GM19455 (cell line): ENCODE measurements at regions not wholly inside any gene's neighbourhood (a gene's known extent, or its start where the extent isn't known, plus 50 kb on each side); places are given as distances from the start of the nearest gene placed in this dataset.
"Not testable (repeated sequence)": the region's sequence is repeated elsewhere in the genome, so short reads cannot be mapped to it uniquely, and the experiment has no call there.

Experiments used
- ATAC-seq: cut with Tn5 transposase; IDR thresholded peaks from one replicate; pipeline ENCODE4 v1.9.1; 2021; ENCODE audit not compliant: unreplicated experiment

DNA sequence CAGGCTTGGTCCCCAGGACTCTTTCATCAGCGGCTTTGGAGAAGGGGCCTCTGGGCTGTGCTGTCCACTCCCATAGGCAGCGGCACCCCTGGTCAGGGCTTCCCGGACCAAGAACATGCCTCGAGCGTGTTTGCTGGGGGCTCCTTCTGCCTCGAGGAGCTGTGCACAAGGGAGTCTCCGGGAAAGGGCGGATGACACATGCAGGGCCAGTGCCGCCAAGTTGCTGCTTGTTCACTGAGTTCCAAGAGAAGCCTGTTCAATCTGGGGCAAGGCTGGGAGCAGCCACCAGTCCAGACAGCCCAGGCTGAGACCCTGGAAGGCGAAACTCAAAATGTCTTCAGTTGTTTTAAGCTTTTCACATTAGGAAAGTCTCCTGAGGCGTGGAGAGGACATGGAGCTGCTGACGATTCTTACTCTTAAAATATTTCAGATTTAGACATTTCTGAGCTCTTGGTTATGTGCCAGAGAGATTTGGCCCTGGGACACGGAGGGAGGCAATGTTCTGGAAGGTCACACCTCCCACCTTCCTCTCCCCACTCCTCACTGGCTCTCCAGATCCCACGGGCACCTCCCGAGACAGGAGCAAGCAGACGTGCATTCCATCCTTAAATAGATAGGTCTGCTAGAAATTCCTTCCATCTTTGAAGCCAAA lies 84.5 kb upstream of the ZNF469 start:
- no peak for ATAC-seq

DNA sequence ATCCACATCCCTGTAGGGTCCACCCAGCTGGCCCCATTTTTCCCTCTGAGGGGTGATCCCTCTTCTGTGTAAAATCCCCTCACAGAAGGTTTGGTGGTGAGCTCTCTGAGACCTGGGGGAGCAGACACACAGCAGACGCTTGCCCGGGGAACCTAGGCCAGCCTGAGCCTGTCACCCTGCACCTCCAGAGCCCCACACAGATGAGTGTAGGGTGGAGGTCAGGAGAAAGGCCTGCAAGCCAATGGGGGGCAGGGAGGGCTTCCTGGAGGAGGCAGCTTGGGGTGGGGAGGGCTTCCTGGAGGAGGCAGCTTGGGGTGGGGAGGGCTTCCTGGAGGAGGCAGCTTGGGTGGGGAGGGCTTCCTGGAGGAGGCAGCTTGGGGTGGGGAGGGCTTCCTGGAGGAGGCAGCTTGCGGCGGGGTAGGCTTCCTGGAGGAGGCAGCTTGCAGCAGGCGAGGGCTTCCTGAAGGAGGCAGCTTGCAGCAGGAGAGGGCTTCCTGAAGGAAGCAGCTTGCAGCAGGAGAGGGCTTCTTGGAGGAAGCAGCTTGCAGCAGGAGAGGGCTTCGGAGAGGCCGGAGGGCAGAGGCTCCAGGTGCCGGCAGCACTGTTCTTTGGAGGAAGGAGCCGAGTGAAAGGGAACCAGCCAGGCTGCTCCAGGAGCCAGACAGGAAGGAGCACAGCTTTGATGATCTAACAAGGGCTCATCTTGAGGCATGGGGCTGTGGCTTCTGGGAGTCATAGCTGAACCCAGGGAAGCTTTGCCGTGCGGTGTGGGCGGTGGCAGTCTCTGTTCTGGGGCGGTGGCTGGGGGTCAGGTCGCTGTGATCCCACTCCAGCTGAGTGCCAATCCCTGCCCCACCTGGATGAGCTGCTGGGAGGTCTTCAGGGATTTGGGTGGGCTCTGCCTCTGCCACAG lies 83.7 kb upstream of the ZNF469 start:
- no peak for ATAC-seq

DNA sequence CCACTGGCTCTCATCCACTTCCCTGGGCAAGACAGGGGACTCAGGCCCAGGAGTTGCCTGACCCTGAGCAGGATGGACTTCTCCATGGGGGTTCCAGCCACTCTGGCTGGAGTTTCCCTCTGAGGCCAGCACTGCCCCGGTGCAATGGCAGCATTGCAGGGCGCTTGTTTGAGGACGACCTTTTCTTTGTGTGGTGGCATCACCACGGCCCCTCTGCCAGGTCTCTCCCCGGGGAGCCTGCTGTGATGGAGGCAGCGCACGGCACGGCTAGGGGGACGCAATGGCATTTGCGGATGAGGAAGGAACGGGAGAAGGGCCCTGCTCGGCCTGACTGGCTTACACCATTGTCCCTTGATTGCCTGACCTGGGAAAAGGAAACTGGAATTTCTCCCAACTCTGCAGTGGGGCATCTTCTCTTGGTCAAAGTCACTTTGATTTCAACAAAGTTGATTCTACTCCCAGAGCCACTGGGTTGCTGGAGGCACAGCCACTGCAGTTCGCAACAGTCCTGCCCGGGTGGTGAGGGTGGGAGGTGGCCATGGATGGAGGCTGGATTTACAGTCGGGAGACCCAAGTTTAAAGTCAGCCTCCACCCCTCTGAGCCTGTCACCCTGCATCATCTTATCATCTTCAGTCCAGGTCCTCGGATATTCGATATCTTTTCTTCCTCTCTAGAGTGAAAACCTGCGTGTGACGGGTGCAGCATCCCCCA lies 82.9 kb upstream of the ZNF469 start:
- no peak for ATAC-seq

DNA sequence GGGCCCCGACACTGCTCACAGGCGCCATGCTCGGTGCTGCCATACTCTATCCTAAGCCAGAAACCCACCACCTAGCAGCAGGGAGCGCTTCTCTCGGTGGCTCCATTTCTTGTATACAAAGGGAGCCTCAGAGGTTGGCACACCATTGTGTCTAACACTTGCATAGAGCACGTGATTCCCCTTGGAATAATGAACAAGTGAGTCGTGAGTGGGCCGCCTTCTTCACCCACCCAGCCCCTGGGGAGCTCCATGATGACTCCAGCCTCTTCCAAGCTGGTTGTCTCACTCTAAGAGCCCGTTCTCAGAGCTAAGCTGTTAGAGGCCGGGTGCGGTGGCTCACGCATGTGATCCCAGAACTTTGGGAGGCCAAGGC lies 82.3 kb upstream of the ZNF469 start:
- no peak for ATAC-seq

DNA sequence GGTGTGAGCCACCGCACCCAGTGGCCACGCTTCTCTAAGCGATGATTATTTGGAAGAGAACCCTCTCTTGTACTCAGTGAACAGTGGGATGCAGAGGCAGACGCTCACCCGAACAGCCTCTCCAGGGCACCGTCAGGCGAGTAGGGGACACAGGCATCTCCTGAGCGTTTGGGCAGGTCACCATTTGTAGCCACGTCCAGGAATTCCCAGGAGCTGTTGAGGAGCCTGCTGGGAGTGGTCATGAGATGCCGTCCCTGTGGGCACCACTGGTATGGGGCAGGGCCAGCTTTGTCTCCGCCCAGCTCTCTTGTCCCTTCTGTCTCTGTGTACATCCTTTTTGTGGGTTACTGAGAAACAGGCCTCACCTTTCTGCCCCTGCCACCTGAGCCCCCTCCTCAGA lies 81.3 kb upstream of the ZNF469 start:
- ATAC-seq, result no peak

DNA sequence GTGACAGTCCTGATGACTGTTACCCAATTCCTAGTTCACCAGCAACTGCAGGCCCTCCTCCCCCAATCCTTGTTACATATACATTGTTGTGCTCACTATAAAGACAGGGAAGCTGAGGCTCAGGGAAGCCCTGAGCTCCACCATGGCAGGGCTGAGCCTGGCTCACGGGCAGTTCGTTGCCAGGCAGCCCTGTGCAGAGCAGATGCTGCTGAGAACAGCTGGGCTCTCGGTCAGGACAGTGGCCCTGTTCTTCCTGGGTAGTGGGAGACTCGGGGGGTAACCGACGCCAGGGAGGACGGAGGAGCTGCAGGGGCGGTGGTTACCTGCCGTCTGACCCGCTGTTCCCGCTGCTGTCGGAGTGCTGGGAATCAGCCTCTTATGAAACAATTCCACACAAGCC lies 80.9 kb upstream of the ZNF469 start:
- no peak for ATAC-seq

DNA sequence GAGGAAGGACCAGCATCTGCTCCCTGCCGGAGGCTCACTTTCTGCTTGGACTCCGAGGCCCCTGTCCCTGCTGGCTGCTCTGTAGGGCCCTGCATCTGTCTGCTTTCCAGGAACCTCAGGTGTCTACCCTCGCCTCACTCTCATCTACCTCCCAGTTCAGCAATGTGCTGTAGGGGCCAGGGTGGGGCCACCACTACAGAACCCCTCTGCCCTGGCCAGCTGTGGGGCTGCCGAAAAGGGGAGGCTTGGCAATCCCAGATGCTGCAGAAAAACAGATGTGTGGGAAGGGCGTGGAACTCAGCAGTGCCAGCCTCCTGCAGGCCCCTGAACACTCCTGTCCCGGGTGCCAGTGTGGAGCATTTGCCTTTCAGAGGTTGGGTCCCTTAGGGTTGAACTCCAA lies 80.1 kb upstream of the ZNF469 start:
- no peak for ATAC-seq

DNA sequence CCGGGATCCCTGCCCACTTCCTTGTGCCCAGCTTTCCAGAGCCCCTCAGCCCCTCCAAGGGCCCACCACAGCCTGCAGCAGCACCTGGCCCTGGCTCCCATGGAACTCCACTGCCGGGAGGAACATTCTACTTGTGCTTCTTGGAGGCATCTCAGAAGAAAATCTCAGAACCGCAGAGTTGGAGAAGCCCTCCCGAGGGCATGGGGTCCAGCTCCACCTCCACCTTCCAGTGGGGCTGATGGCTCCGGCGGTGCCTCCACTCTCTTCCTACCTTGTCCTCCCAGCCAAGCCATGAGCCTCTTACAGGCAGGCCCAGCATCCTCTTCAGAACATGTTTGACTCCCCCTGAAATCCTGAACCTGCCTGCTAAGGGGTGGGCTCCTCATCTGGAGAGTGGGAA lies 79.4 kb upstream of the ZNF469 start:
- no peak for ATAC-seq

DNA sequence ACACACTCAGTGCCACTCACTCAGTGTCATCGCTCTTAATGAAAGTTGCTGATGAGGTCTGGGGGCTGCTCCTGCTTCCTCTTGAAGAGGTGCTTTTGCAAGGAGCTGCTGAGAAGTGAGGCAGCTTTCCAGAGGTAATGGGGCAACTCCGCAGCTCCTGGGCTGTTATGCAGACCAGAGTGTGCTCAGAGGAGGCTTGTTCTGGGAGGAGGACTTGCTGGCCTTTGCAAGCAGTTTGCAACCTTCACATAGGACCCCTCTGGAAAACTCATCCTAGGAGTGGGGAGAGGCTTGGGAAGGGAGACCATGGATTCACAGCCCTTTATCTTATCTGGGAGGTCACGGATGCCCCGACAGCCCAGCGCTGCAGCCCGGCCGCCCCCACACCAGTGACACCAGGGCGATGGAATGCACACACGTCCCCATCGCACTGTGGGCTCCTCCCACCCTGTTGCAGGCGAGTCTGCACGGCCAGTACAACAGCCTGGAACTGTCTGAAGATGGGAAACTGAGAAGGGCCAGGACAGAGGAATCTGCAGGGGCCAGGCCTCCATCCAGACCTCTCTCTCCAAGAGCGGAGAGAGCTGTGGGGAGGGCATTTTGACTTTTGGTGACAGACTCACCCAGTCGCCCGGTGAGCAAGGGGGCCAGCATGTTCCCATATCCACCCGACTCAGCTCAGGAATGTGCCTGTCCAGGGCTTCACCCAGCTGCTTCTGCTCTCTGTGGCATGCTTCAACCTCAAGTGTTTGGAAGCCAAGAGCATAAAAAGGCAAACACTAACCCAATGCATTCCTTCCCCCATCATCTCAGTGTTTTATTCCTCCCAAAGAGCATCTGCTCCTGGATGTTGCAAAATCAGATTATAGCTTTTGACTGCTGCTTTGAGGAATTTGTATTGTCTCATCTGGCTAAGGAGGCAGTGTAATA lies 78.6 kb upstream of the ZNF469 start:
- no peak for ATAC-seq

DNA sequence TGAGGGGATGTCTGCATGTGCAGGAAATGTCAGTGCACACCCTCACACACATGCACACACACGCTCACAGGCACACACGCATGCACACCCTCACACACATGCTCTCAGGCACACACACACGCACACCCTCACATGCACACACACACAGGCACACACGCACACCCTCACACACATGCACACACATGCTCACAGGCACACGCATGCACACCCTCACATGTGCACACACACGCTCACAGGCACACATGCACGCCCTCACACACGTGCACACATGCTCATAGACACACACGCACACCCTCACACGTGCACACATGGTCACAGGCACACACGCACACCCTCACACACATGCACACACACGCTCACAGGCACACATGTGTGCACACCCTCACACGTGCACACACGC lies 77.6 kb upstream of the ZNF469 start:
- no peak for ATAC-seq

DNA sequence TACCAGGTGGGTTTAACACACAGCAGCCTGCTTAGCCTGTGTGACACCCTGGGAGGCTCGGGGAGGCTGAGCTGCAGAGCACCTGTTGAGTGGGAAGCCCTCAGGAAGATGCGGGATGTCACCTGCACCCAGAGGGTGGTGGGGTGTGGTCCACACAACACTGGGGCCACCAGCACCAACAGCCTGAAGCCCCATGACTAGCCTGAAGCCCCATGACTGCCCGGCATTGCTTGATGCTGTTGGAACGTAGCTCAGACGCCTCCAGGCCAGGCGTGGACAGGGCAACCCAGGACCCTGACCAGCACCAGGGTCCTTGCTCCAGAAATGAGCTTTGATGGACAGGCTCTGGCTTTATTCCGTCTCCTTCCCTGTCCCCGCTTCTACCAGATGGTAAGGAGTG lies 76.3 kb upstream of the ZNF469 start:
- ATAC-seq, result no peak

DNA sequence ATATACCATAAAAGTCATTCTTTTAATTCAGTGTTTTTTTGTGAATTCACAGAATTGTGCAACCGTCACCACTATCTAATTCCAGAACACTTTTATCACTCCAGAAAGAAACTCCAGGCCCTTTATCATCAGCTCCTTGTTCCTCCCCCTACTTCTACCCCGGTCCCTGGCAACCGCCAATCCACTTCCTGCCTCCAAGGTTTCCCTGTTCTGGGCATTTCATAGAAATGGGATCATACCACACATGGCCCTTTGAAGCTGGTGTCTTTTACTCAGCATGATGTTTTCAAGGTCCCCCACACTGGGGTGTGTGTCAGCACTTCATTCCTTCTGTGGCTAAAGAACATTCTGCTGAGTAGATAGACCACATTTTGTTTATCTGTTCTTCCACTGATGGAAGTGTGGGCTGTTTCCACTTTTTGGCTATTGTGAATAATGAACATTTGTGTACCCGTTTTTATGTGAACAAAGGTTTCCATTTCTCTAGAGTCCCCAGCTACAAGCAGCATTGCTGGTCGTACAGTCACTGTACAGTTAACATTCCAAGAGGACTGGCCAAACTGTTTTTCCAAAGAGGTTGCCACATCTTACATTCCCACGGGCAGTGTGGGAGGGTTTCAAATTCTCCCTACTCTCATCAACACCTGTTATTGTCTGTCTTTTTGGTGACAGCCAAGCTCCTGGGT lies 75.8 kb upstream of the ZNF469 start:
- no peak for ATAC-seq

DNA sequence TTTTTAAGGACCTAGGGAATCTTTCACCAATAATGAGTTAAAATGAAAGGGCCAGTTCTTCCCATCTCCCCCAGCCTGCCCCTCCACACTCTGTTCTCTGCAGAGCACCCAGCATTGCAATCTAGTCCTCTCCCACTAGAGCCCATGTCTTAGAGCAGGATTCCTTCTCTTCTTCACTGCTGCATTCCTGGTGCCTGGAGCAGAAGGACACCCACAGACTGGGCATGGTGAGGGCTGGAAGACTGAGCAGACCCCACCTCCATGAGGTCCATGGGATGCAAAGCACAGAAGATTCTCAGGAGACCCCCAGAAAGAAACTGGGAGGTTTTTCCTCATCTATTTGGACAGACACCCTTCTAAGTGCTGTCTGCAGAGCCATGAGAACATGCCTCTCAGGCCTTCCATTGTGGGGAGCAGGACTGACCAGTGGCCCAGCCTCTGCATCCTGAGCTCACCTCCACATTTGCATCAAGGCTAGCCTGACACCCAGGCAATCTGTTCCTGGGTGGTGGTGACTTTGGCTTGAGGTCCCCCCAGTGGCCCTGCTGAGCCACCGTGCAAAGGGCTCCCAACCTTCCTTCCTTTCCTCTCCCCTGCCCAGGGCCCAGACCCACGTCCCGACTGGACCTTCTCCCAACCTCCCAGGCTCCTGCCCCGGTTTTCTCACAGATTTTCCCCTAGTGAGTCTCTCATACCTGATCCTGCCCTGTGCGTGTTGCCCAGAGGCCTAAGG lies 74.2 kb upstream of the ZNF469 start:
- no peak for ATAC-seq

DNA sequence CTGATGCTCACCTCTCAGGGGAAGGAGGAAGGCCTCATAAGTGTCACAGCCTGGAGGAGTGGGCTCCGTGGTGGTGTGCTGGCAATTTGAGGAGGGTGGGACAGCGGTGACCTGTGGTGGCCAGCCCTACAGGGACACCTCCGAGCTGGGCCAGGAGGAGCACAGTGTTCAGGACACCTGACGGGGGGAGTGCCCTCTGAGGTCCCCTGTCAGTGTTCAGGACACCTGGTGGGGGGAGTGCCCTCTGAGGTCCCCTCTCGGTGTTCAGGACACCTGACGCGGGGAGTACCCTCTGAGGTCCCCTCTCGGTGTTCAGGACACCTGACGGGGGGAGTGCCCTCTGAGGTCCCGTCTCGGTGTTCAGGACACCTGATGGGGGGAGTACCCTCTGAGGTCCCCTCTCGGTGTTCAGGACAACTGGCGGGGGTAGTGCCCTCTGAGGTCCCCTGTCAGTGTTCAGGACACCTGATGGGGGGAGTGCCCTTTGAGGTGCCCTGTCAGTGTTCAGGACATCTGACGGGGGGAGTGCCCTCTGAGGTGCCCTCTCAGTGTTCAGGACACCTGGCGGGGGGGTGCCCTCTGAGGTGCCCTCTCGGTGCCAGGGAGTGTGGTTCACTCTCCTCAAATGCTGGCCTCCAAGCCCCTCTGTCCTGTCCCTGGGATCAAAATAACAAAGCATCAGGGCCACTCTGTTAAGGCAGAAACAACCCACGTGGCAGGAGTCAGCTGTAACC lies 73.4 kb upstream of the ZNF469 start:
- ATAC-seq, result no peak

DNA sequence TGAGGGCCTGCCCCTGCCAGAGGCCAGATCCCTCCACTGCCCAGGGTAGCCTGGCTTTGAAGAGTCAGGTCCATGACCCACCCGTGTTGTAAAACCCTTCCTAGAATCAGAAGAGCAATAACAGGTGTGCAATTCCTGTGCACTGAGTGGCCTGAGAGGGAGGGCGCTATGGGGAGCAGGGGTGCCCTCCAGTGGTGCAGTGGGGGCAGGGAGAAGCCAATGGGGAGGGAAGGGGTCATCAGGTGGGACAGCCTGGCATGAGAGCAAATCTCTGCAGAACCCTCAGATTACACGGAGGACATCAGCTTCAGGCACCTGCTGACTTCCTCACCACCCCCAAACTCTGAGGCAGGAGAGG lies 72.9 kb upstream of the ZNF469 start:
- no peak for ATAC-seq

DNA sequence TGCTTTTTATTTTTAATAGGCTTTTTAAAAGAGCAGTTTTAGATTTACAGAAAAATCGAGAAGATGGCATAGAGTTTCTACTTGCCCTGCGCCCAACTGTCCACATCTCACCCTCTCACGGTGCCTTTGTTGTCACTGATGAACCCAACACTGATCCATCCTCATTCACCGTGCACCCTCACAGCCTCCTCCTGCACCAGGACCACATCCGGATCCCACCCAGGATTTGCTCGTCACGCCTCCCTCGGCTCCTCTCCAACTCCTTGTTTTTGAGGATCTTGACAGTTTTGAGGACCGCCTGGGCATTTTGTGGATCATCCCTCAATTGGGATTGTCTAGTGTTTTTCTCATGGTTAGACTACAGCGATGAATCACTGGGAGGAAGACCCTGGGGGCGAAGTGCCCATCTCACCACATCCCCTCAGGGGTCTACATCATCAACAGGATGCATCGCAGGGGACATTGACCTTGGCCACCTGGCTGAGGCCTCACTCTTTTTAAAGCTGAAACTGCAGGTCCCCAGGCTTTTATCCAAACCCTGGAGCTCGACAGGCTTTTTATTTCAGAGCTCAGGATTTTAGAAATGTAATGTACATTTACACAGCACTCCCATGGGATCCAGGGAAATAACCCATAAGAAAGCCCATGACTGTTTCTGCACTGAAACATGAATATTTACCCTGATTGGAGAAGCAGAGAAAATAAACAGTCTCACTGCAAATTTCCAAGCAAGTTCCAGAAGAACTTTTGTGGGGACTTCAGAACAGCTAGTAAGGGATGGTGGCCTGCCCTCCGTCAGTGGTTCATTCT lies 71.8 kb upstream of the ZNF469 start:
- no peak for ATAC-seq

DNA sequence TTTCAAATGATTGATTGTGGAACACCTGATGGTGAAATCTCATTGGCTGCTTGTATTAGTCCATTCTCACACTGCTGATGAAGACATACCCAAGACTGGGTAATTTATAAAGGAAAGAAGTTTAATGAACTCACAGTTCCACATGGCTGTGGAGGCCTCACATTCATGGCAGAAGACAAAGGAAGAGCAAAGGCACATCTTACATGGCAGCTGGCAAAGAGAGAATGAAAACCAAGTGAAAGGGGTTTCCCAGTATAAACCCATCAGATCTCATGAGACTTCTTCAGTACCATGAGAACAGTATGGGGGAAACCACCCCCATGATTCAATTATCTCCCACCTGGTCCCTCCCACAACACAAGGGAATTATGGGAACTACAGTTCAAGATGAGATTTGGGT lies 70.9 kb upstream of the ZNF469 start:
- ATAC-seq, result not testable (repeated sequence)

DNA sequence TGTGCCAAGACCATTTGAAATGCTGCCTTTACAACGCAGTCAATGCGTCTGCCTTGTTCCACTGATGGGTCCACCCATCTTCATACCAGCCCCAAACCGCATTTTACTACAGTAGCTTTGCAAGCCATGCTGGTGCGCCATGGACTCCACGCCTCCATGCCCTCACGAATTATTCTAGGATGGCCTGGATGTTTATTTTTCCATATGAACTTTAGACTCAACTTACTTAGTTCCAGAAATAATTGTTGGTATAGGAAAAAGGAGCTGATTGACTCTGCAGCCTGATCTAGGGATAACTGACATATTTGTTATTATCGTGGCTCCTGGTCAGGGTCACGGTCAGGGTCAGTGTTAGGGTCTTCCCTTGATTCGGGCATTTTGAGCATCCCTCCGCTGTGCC lies 70.0 kb upstream of the ZNF469 start:
- ATAC-seq, result no peak
